ENCODE measurements at regions not wholly inside any gene's neighbourhood (a gene's known extent, or its start where the extent isn't known, plus 50 kb on each side); places are given as distances from the start of the nearest gene placed in this dataset.

DNA sequence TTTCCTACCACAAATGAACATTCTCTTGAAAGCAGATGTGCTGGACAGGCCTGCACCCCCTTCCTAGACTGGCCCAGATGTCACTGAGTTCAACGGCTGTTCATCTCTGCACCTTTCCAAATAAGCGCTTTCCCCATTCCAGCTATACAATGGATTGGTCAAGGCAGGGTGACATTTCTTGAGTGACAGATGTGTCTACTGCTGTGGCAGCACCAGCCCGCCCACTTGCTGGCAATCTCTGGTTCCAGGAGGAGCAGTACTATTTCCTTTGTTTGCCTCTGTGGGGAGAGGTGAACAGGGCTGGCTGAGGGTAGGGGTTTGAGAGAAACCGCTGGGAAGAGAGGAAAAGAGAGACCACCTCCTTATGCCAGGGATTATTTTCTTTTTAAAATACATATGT, 269.5 kb upstream of the POU3F3 start:
- TF ChIP-seq EZH2 (optimal IDR thresholded peaks at IDR 0.05; ENCODE audit: low read depth, low read length) (no peak), EZH2phosphoT487 (IDR thresholded peaks at IDR 0.05; ENCODE audit: low read length) (no peak)
- TF ChIP-seq, protein P1, sequence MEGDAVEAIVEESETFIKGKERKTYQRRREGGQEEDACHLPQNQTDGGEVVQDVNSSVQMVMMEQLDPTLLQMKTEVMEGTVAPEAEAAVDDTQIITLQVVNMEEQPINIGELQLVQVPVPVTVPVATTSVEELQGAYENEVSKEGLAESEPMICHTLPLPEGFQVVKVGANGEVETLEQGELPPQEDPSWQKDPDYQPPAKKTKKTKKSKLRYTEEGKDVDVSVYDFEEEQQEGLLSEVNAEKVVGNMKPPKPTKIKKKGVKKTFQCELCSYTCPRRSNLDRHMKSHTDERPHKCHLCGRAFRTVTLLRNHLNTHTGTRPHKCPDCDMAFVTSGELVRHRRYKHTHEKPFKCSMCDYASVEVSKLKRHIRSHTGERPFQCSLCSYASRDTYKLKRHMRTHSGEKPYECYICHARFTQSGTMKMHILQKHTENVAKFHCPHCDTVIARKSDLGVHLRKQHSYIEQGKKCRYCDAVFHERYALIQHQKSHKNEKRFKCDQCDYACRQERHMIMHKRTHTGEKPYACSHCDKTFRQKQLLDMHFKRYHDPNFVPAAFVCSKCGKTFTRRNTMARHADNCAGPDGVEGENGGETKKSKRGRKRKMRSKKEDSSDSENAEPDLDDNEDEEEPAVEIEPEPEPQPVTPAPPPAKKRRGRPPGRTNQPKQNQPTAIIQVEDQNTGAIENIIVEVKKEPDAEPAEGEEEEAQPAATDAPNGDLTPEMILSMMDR (IDR thresholded peaks at IDR 0.05; ENCODE audit: low read length): no peak
- H3K27ac ChIP-seq (ENCODE audit: low read length): no peak overlapping the region
- H3K36me3 ChIP-seq (replicated peaks; ENCODE audit: insufficient read depth, low read length): no peaks in the 10 kb centered on the region
- no peaks in the 10 kb centered on the region for H3K27me3 ChIP-seq (replicated peaks; ENCODE audit: insufficient read depth, low read length)
- H3K9ac ChIP-seq (ENCODE audit: low read length): no peak overlapping the region
- H3K4me1 ChIP-seq (ENCODE audit: low read length): no peaks in the 10 kb centered on the region
- no peaks in the 10 kb centered on the region for H3K79me2 ChIP-seq (ENCODE audit: low read length)
- no peak overlapping the region for H2AFZ ChIP-seq (ENCODE audit: low read length)
- no peak overlapping the region for H3K4me3 ChIP-seq (ENCODE audit: low read length)
- H3F3A ChIP-seq (ENCODE audit: insufficient read depth, low read length): no peaks in the 10 kb centered on the region
- H3K9me3 ChIP-seq (replicated peaks; ENCODE audit: insufficient read depth, low read length): no peaks in the 10 kb centered on the region
- DNase-seq: no peak
- H3K9me2 ChIP-seq (replicated peaks; ENCODE audit: insufficient read depth, low read length): no peaks in the 10 kb centered on the region
- no peak overlapping the region for H3K4me2 ChIP-seq (ENCODE audit: low read depth, low read length)
- no peaks in the 10 kb centered on the region for H4K20me1 ChIP-seq (ENCODE audit: insufficient read depth, low read length)

DNA sequence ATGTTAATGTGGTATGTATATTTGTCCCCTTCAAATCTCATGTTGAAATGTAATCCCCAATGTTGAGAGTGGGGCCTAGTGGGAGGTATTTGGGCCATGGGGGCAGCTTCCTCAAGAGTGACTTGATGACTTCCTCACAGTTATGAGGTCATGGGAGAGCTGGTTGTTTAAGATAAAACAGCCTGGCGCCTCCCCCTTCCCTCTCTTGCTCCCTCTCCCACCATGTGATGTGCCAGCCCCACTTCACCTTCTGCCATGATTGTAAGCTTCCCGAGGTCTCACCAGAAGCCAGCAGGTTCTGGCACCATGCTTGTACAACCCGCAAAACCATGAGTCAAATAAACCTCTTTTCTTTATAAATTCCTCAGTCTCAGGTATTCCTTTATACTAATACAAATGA, 258.3 kb upstream of the POU3F3 start:
- Histone ChIP-seq H3K4me2 (ENCODE audit: low read depth, low read length) (no peak overlapping the region), H3F3A (ENCODE audit: insufficient read depth, low read length) (no peaks in the 10 kb centered on the region), H3K27ac (ENCODE audit: low read length) (no peak overlapping the region), H3K79me2 (ENCODE audit: low read length) (no peaks in the 10 kb centered on the region), H3K9ac (ENCODE audit: low read length) (no peak overlapping the region), H3K4me3 (ENCODE audit: low read length) (no peak overlapping the region), H3K27me3 (replicated peaks; ENCODE audit: insufficient read depth, low read length) (no peaks in the 10 kb centered on the region), H2AFZ (ENCODE audit: low read length) (no peak overlapping the region), H3K4me1 (ENCODE audit: low read length) (no peaks in the 10 kb centered on the region), H4K20me1 (ENCODE audit: insufficient read depth, low read length) (no peaks in the 10 kb centered on the region), H3K9me2 (replicated peaks; ENCODE audit: insufficient read depth, low read length) (no peaks in the 10 kb centered on the region), H3K9me3 (replicated peaks; ENCODE audit: insufficient read depth, low read length) (no peaks in the 10 kb centered on the region), H3K36me3 (replicated peaks; ENCODE audit: insufficient read depth, low read length) (no peaks in the 10 kb centered on the region)
- no peak for DNase-seq
- TF ChIP-seq EZH2phosphoT487 (IDR thresholded peaks at IDR 0.05; ENCODE audit: low read length) (no peak), EZH2 (optimal IDR thresholded peaks at IDR 0.05; ENCODE audit: low read depth, low read length) (no peak)
- TF ChIP-seq, protein P1 (IDR thresholded peaks at IDR 0.05; ENCODE audit: low read length): no peak

DNA sequence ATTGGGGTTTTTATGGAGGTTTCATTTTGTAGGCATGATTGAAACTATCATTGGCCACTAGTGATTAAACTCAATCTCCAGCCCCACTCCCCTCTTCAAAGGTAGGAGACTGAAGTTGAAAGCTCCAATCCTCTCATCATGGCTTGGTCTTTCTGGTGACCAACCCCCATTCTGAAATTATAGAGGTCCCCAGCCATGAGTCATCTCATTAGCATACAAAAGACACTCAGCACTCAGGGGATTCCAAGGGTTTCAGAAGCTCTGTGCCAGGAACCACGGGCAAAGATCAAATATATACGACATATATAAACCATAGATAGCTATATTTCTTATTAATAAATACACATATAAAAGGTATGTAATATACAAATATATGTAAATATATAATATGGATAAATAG, 256.0 kb upstream of the POU3F3 start:
- H3K4me1 ChIP-seq (ENCODE audit: low read length): no peaks in the 10 kb centered on the region
- H4K20me1 ChIP-seq (ENCODE audit: insufficient read depth, low read length): no peaks in the 10 kb centered on the region
- TF ChIP-seq, protein P1 (IDR thresholded peaks at IDR 0.05; ENCODE audit: low read length): no peak
- no peak for TF ChIP-seq EZH2 (optimal IDR thresholded peaks at IDR 0.05; ENCODE audit: low read depth, low read length)
- TF ChIP-seq EZH2phosphoT487 (IDR thresholded peaks at IDR 0.05; ENCODE audit: low read length): no peak
- H3K36me3 ChIP-seq (replicated peaks; ENCODE audit: insufficient read depth, low read length): no peaks in the 10 kb centered on the region
- H3K4me2 ChIP-seq (ENCODE audit: low read depth, low read length): no peak overlapping the region
- no peaks in the 10 kb centered on the region for H3K9me2 ChIP-seq (replicated peaks; ENCODE audit: insufficient read depth, low read length)
- no peak overlapping the region for H3K4me3 ChIP-seq (ENCODE audit: low read length)
- H3K9ac ChIP-seq (ENCODE audit: low read length): no peak overlapping the region
- no peaks in the 10 kb centered on the region for H3K79me2 ChIP-seq (ENCODE audit: low read length)
- no peak for DNase-seq
- no peak overlapping the region for H3K27ac ChIP-seq (ENCODE audit: low read length)
- H3K27me3 ChIP-seq (replicated peaks; ENCODE audit: insufficient read depth, low read length): no peaks in the 10 kb centered on the region
- no peaks in the 10 kb centered on the region for H3K9me3 ChIP-seq (replicated peaks; ENCODE audit: insufficient read depth, low read length)
- no peaks in the 10 kb centered on the region for H3F3A ChIP-seq (ENCODE audit: insufficient read depth, low read length)
- H2AFZ ChIP-seq (ENCODE audit: low read length): no peak overlapping the region

Data from MM.1S (cell line).